ENCODE measurements at regions not wholly inside any gene's neighbourhood (a gene's known extent, or its start where the extent isn't known, plus 50 kb on each side); places are given as distances from the start of the nearest gene placed in this dataset.

GRCh38 chr18:25597476-25597875, 245.5 kb upstream of the ZNF521 start:
- 25% methylated on average over 6 of the region's 9 CpGs for WGBS (ENCODE audit: insufficient coverage)
- Histone ChIP-seq H3K9me3 (replicated peaks; ENCODE audit: control insufficient read depth, low read depth, low read length) (no peaks in the 10 kb centered on the region), H3K27ac (ENCODE audit: low read length) (no peak overlapping the region), H3K4me1 (ENCODE audit: control insufficient read depth, insufficient read depth, low read length) (no peaks in the 10 kb centered on the region), H3K36me3 (ENCODE audit: control insufficient read depth, insufficient read depth, low read length) (no peaks in the 10 kb centered on the region), H3K4me3 (ENCODE audit: low read length) (no peak overlapping the region), H3K27me3 (ENCODE audit: control insufficient read depth, insufficient read depth, low read length) (no peaks in the 10 kb centered on the region)
- no peak for DNase-seq

DNA sequence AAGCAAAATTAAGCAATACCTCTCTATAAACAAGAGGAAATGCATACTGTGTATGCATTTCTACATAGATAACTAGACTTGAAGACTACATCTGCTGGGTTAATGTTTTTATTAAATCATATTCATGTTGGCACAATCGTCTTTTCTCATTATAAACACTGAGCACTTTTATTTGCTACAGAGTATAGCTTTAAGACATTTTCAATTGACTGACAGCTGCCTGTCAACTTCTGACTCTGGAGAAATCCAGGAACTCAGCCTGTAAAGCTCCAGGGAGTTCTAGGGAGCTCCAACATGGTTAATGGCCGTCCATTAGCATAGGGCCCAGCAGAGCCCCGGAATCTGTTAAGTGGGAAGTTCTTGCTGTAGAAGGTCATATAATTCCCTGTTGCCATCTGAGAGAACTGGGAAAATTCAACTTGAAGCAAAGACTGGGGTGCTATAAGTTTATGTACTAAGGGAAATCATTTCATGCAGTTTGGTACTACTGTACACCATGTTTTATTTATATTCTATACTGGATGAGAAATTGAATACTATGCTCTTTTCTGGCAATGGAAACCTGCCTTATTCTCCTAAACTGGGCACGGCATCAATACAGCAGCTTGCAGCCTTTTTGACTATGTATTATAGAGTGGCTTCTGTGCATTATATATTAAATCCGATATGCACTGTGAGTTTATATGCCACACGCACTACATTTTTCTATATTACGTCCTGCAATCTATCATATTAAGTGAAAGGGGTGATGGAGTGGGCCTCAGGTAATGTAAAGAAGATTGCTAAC, 243.5 kb upstream of the ZNF521 start:
- WGBS (ENCODE audit: insufficient coverage) = 83% methylated on average over 1 of the region's 7 CpGs
- H3K27me3 ChIP-seq (ENCODE audit: control insufficient read depth, insufficient read depth, low read length) = no peaks in the 10 kb centered on the region
- H3K4me3 ChIP-seq (ENCODE audit: low read length) = no peak overlapping the region
- H3K36me3 ChIP-seq (ENCODE audit: control insufficient read depth, insufficient read depth, low read length) = no peaks in the 10 kb centered on the region
- no peak overlapping the region for H3K27ac ChIP-seq (ENCODE audit: low read length)
- no peaks in the 10 kb centered on the region for H3K9me3 ChIP-seq (replicated peaks; ENCODE audit: control insufficient read depth, low read depth, low read length)
- DNase-seq = no peak
- H3K4me1 ChIP-seq (ENCODE audit: control insufficient read depth, insufficient read depth, low read length) = no peaks in the 10 kb centered on the region

GRCh38 chr18:25594351-25594750, 242.4 kb upstream of the ZNF521 start:
- H3K4me3 ChIP-seq (ENCODE audit: low read length) = no peak overlapping the region
- WGBS (ENCODE audit: insufficient coverage) = no CpG with 5 or more reads among the region's 1 CpG
- no peak for DNase-seq
- no peak overlapping the region for H3K27ac ChIP-seq (ENCODE audit: low read length)
- H3K4me1 ChIP-seq (ENCODE audit: control insufficient read depth, insufficient read depth, low read length) = no peaks in the 10 kb centered on the region
- H3K9me3 ChIP-seq (replicated peaks; ENCODE audit: control insufficient read depth, low read depth, low read length) = no peaks in the 10 kb centered on the region
- no peaks in the 10 kb centered on the region for H3K36me3 ChIP-seq (ENCODE audit: control insufficient read depth, insufficient read depth, low read length)
- H3K27me3 ChIP-seq (ENCODE audit: control insufficient read depth, insufficient read depth, low read length) = no peaks in the 10 kb centered on the region

DNA sequence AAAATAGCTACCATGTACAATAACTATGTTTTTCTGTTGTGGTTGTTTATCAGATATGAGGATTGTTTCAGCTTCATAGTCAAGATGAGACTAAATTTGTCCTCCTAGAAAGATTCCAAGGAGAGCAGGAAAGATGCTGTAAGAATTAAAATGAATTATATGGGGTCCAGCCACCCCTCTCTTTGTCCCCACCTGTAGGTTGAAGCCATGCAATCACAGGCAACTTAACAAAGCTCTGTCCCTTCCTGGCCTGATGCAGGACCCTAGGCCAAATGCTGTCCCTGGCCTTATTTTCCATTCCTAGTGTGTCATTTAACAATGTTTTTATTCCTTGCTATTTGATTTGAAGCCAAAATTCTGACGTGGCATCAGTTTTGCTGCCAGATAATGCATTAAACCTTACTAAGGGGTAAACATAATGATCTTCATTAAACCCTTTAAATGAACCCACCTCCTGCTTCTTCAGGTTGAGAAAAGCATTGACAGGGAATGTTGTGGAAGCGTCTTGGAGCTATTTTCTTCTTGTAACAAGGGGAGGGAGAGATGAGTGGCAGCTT, 240.9 kb upstream of the ZNF521 start:
- Histone ChIP-seq H3K27ac (ENCODE audit: low read length) (no peak overlapping the region), H3K9me3 (replicated peaks; ENCODE audit: control insufficient read depth, low read depth, low read length) (peaks cover 8% of the 10 kb centered on the region), H3K27me3 (ENCODE audit: control insufficient read depth, insufficient read depth, low read length) (no peaks in the 10 kb centered on the region), H3K4me3 (ENCODE audit: low read length) (no peak overlapping the region), H3K36me3 (ENCODE audit: control insufficient read depth, insufficient read depth, low read length) (no peaks in the 10 kb centered on the region), H3K4me1 (ENCODE audit: control insufficient read depth, insufficient read depth, low read length) (no peaks in the 10 kb centered on the region)
- no peak for DNase-seq
- WGBS (ENCODE audit: insufficient coverage) = no CpG with 5 or more reads among the region's 2 CpGs

DNA sequence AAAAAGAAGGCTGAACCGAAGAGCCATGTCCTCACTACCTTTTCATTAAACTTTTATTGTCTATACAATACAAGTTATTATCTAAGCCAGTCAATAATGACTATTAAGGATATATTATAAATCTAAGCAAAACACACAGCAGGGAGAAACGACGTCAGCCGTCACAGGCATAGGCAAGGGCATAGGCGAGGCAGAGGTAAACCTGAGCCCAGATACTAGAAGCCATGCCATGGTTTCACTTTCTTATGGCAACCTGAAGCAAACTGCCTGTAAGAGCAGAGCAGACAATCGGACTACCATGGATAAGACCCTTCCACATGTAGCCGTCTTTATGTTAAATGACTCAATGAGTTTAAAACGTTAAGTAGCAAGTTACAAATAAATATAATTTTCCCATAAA, 238.5 kb upstream of the ZNF521 start:
- 80% methylated on average over 1 of the region's 8 CpGs for WGBS (ENCODE audit: insufficient coverage)
- no peaks in the 10 kb centered on the region for H3K27me3 ChIP-seq (ENCODE audit: control insufficient read depth, insufficient read depth, low read length)
- no peak for DNase-seq
- no peak overlapping the region for H3K4me3 ChIP-seq (ENCODE audit: low read length)
- peaks cover 13% of the 10 kb centered on the region for H3K9me3 ChIP-seq (replicated peaks; ENCODE audit: control insufficient read depth, low read depth, low read length)
- H3K4me1 ChIP-seq (ENCODE audit: control insufficient read depth, insufficient read depth, low read length) = no peaks in the 10 kb centered on the region
- no peaks in the 10 kb centered on the region for H3K36me3 ChIP-seq (ENCODE audit: control insufficient read depth, insufficient read depth, low read length)
- no peak overlapping the region for H3K27ac ChIP-seq (ENCODE audit: low read length)

- DNase-seq = no peak
- H3K27ac ChIP-seq (ENCODE audit: low read length) = no peak overlapping the region
- peaks cover 14% of the 10 kb centered on the region for H3K9me3 ChIP-seq (replicated peaks; ENCODE audit: control insufficient read depth, low read depth, low read length)
- no peaks in the 10 kb centered on the region for H3K36me3 ChIP-seq (ENCODE audit: control insufficient read depth, insufficient read depth, low read length)
- WGBS (ENCODE audit: insufficient coverage) = no CpG with 5 or more reads among the region's 5 CpGs
- no peaks in the 10 kb centered on the region for H3K27me3 ChIP-seq (ENCODE audit: control insufficient read depth, insufficient read depth, low read length)
- H3K4me1 ChIP-seq (ENCODE audit: control insufficient read depth, insufficient read depth, low read length) = no peaks in the 10 kb centered on the region
- no peak overlapping the region for H3K4me3 ChIP-seq (ENCODE audit: low read length)
Observed at GRCh38 chr18:25587545-25587944, 235.6 kb upstream of the ZNF521 start.

DNA sequence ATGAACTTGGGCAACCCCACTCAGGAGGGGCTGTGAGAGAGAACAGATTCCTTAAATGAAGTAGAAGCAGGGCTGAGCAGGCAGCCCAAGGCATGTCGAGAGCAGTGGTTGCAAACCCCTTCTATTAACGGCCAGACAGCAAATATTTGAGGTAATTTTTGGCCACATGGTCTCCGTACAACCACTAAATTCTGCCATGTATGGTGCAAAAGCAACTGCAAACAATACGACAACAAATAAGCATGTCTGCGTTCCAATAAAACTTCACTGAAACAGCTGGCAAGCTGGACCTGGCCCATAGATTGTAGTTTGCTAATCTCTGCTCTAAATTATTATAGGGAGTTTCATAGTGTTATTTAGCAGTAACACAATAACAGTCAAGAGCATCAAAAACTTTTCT, 217.0 kb upstream of the ZNF521 start:
- DNase-seq = peak; percentile 64
- peaks cover 11% of the 10 kb centered on the region for H3K4me1 ChIP-seq (ENCODE audit: control insufficient read depth, insufficient read depth, low read length)
- no peaks in the 10 kb centered on the region for H3K36me3 ChIP-seq (ENCODE audit: control insufficient read depth, insufficient read depth, low read length)
- peak overlapping the region; percentile 56 for H3K27ac ChIP-seq (ENCODE audit: low read length)
- 48% methylated on average over 2 of the region's 5 CpGs for WGBS (ENCODE audit: insufficient coverage)
- H3K9me3 ChIP-seq (replicated peaks; ENCODE audit: control insufficient read depth, low read depth, low read length) = no peaks in the 10 kb centered on the region
- no peaks in the 10 kb centered on the region for H3K27me3 ChIP-seq (ENCODE audit: control insufficient read depth, insufficient read depth, low read length)
- H3K4me3 ChIP-seq (ENCODE audit: low read length) = no peak overlapping the region

GRCh38 chr18:25563816-25564683, 212.1 kb upstream of the ZNF521 start:
- no peak overlapping the region for H3K27ac ChIP-seq (ENCODE audit: low read length)
- no peak for DNase-seq
- no peaks in the 10 kb centered on the region for H3K9me3 ChIP-seq (replicated peaks; ENCODE audit: control insufficient read depth, low read depth, low read length)
- no peaks in the 10 kb centered on the region for H3K27me3 ChIP-seq (ENCODE audit: control insufficient read depth, insufficient read depth, low read length)
- H3K4me1 ChIP-seq (ENCODE audit: control insufficient read depth, insufficient read depth, low read length) = peaks cover 12% of the 10 kb centered on the region
- WGBS (ENCODE audit: insufficient coverage) = 84% methylated on average over 12 of the region's 16 CpGs
- no peaks in the 10 kb centered on the region for H3K36me3 ChIP-seq (ENCODE audit: control insufficient read depth, insufficient read depth, low read length)
- no peak overlapping the region for H3K4me3 ChIP-seq (ENCODE audit: low read length)

DNA sequence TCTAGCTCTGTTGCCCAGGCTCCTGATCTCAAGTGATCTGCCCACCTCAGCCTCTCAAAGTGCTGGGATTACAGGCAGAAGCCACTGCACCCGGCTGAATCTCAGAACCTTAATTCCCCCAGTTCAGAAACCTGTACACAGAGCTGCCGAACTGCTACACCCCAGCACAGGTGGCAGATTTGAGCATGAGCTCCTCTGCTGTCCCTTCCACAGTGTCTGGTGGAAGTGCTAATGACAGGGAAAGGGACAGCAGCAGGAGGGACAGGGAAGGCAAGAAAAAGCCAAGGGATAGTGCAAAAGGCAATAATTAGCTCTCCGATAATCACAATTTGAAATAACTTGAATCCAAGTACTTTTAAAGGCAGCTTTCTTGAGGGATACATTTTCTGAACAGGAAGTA, 211.4 kb upstream of the ZNF521 start:
- H3K4me3 ChIP-seq (ENCODE audit: low read length) = no peak overlapping the region
- WGBS (ENCODE audit: insufficient coverage) = no CpG with 5 or more reads among the region's 3 CpGs
- no peaks in the 10 kb centered on the region for H3K9me3 ChIP-seq (replicated peaks; ENCODE audit: control insufficient read depth, low read depth, low read length)

DNA sequence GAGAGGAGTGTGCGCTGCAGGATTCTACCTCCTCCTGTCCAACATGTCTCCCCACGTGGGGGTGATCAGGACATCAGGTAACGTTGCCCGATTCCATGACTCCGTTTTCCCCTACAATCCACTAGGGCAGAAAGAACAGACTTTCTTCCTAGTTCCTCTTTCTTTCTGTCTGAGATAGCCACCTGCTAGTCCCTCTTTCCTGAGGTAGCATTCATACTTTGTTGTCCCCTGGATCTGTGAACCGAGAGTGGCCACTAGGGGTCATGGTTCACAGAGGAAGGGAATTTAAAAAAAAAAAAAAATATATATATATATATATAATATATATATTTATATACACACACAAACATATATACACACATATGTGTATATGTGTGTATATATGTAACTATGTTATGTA, 210.0 kb upstream of the ZNF521 start:
- Histone ChIP-seq H3K4me3 (ENCODE audit: low read length) (no peak overlapping the region), H3K27ac (ENCODE audit: low read length) (no peak overlapping the region), H3K4me1 (ENCODE audit: control insufficient read depth, insufficient read depth, low read length) (peaks cover 6% of the 10 kb centered on the region), H3K9me3 (replicated peaks; ENCODE audit: control insufficient read depth, low read depth, low read length) (no peaks in the 10 kb centered on the region), H3K36me3 (ENCODE audit: control insufficient read depth, insufficient read depth, low read length) (no peaks in the 10 kb centered on the region), H3K27me3 (ENCODE audit: control insufficient read depth, insufficient read depth, low read length) (no peaks in the 10 kb centered on the region)
- 85% methylated on average over 4 of the region's 6 CpGs for WGBS (ENCODE audit: insufficient coverage)
- peak; percentile 19 for DNase-seq

More for the DNA sequence above, 211.4 kb upstream of the ZNF521 start:
- peaks cover 6% of the 10 kb centered on the region for H3K4me1 ChIP-seq (ENCODE audit: control insufficient read depth, insufficient read depth, low read length)
- no peaks in the 10 kb centered on the region for H3K27me3 ChIP-seq (ENCODE audit: control insufficient read depth, insufficient read depth, low read length)
- no peak overlapping the region for H3K27ac ChIP-seq (ENCODE audit: low read length)
- no peak for DNase-seq
- no peaks in the 10 kb centered on the region for H3K36me3 ChIP-seq (ENCODE audit: control insufficient read depth, insufficient read depth, low read length)
